ENCODE measurements at regions not wholly inside any gene's neighbourhood (a gene's known extent, or its start where the extent isn't known, plus 50 kb on each side); places are given as distances from the start of the nearest gene placed in this dataset.

- no peak overlapping the region for H3K4me3 Mint-ChIP-seq
- Histone ChIP-seq H4K5ac (ENCODE audit: insufficient read length, low read depth, low read length) (no peak overlapping the region), H3K23ac (ENCODE audit: insufficient read length, low read depth, low read length) (no peak overlapping the region), H3K14ac (ENCODE audit: insufficient read depth, low read length) (no peak overlapping the region), H2BK12ac (ENCODE audit: insufficient read length, low read depth, low read length) (no peak overlapping the region), H2AFZ (ENCODE audit: low read length) (no peak overlapping the region), H2BK15ac (ENCODE audit: low read depth, low read length) (no peak overlapping the region), H4K91ac (ENCODE audit: insufficient read length, low read depth, low read length) (no peak overlapping the region), H2BK20ac (ENCODE audit: low read depth, low read length, poor library complexity, severe bottlenecking) (no peak overlapping the region), H3K4me1 (ENCODE audit: insufficient read depth, low read length) (no peaks in the 10 kb centered on the region), H2BK120ac (ENCODE audit: low read depth, low read length, poor library complexity, severe bottlenecking) (no peak overlapping the region), H3K4me2 (ENCODE audit: insufficient read depth, insufficient read length, low read length) (no peak overlapping the region), H2BK5ac (ENCODE audit: insufficient read length, low read length) (no peak overlapping the region), H2AK5ac (ENCODE audit: insufficient read length, low read length) (no peak overlapping the region), H3K18ac (ENCODE audit: insufficient read length, low read depth, low read length) (no peak overlapping the region), H3K79me2 (ENCODE audit: insufficient read depth, low read length) (no peaks in the 10 kb centered on the region), H3T11ph (ENCODE audit: low read length) (no peak overlapping the region), H3K9ac (ENCODE audit: extremely low read depth, insufficient read length, low read length) (no peak overlapping the region), H3K56ac (ENCODE audit: insufficient read length, low read depth, low read length) (no peak overlapping the region), H4K20me1 (ENCODE audit: control insufficient read depth, insufficient read depth, insufficient read length) (no peaks in the 10 kb centered on the region), H3K9me3 (ENCODE audit: control insufficient read depth, low read depth, low read length) (no peaks in the 10 kb centered on the region), H3K27ac (ENCODE audit: insufficient read length, low read depth, low read length) (no peak overlapping the region), H3K23me2 (ENCODE audit: insufficient read length, low read depth, low read length, poor library complexity, severe bottlenecking) (no peaks in the 10 kb centered on the region), H3K79me1 (ENCODE audit: insufficient read depth, low read depth, low read length, poor library complexity, severe bottlenecking) (no peaks in the 10 kb centered on the region), H3K4ac (ENCODE audit: low read depth, low read length) (no peak overlapping the region), H4K8ac (replicated peaks; ENCODE audit: insufficient read length, low read depth, low read length) (no peak overlapping the region), H3K27me3 (ENCODE audit: insufficient read depth, low read length) (no peaks in the 10 kb centered on the region)
- peaks cover 6 to 7% of the 10 kb centered on the region in 2 experiments; a peak in 3 of 5 replicates for H3K9me3 Mint-ChIP-seq
- TF ChIP-seq CTCF (conservative IDR thresholded peaks at IDR 0.05), result no peak
- peaks cover 6 to 10% of the 10 kb centered on the region in 2 experiments for H3K4me1 Mint-ChIP-seq
- DNase-seq, result no peak
- H3K27ac Mint-ChIP-seq, result no peak overlapping the region
- no peaks in the 10 kb centered on the region for H3K27me3 Mint-ChIP-seq (ENCODE audit: low read depth)
- peaks cover 5 to 24% (median 9%) of the 10 kb centered on the region in 3 experiments; a peak in 5 of 7 replicates for H3K36me3 Mint-ChIP-seq (ENCODE audit: insufficient read depth in 1 of 3, low read depth in 3 of 3)
- WGBS (ENCODE audit: extremely low coverage, insufficient read length, low lambda C conversion rate), result no CpG with 5 or more reads among the region's 1 CpG
Observed at GRCh38 chr3:163919154-163919553, 1159.1 kb downstream of the SI start.
